Astrocyte (in vitro differentiated cells and primary cell): ENCODE measurements at regions not wholly inside any gene's neighbourhood (a gene's known extent, or its start where the extent isn't known, plus 50 kb on each side); places are given as distances from the start of the nearest gene placed in this dataset.

ENCODE experiments used
- DNase-seq: peaks from one replicate; pipeline ENCODE4 v3.0.0-alpha.2; 2010; ENCODE audit warnings: low read depth
- FAIRE-seq: peaks from 2 replicates; lab custom pipeline; 2011; peaks lifted over from hg19 to GRCh38; lab: Jason Lieb, UNC
- H2AFZ ChIP-seq: 2 replicates; pipeline ENCODE4 v1.6.0; 2012; ENCODE audit warnings: low read depth, low read length, inconsistent platforms
- H3K27ac ChIP-seq: 2 replicates; pipeline ENCODE4 v1.5.1; 2011; ENCODE audit warnings: low read depth, low read length, inconsistent platforms
- H3K27me3 ChIP-seq: 2 replicates; pipeline ENCODE4 v1.6.0; 2011; ENCODE audit warnings: low read length, inconsistent platforms; ENCODE audit not compliant: insufficient read depth
- H3K36me3 ChIP-seq: 2 replicates; pipeline ENCODE4 v1.5.1; 2011; ENCODE audit warnings: low read length, inconsistent platforms; ENCODE audit not compliant: insufficient read depth
- H3K4me1 ChIP-seq: 2 replicates; pipeline ENCODE4 v1.5.1; 2011; ENCODE audit warnings: low read length, inconsistent platforms; ENCODE audit not compliant: insufficient read depth
- H3K4me2 ChIP-seq: 2 replicates; pipeline ENCODE4 v1.6.0; 2012; ENCODE audit warnings: low read length, inconsistent platforms
- H3K4me3 ChIP-seq: 2 replicates; pipeline ENCODE4 v1.5.1; 2011; ENCODE audit warnings: low read depth, mild to moderate bottlenecking, low read length, inconsistent platforms; ENCODE audit not compliant: insufficient read depth
- H3K79me2 ChIP-seq: 2 replicates; pipeline ENCODE4 v1.6.0; 2012; ENCODE audit warnings: mild to moderate bottlenecking, low read length, inconsistent platforms; ENCODE audit not compliant: insufficient read depth
- H3K9ac ChIP-seq: 2 replicates; pipeline ENCODE4 v1.6.0; 2012; ENCODE audit warnings: mild to moderate bottlenecking, low read length, inconsistent platforms
- H3K9me3 ChIP-seq: 2 replicates; pipeline ENCODE4 v1.5.1; 2012; ENCODE audit warnings: low read depth, mild to moderate bottlenecking, low read length, inconsistent platforms; ENCODE audit not compliant: insufficient read depth
- H4K20me1 ChIP-seq: 2 replicates; pipeline ENCODE4 v1.6.0; 2012; ENCODE audit warnings: low read length, inconsistent platforms; ENCODE audit not compliant: insufficient read depth
- H3K27ac Mint-ChIP-seq: one replicate; pipeline ENCODE4 v1.8.0; 2021; ENCODE audit warnings: mild to moderate bottlenecking, mixed read lengths; ENCODE audit not compliant: unreplicated experiment
- H3K27me3 Mint-ChIP-seq: one replicate; pipeline ENCODE4 v1.8.0; 2021; ENCODE audit warnings: low read depth, mixed read lengths; ENCODE audit not compliant: unreplicated experiment
- H3K36me3 Mint-ChIP-seq: one replicate; pipeline ENCODE4 v1.8.0; 2021; ENCODE audit warnings: low read depth, mixed read lengths; ENCODE audit not compliant: unreplicated experiment
- H3K4me1 Mint-ChIP-seq: one replicate; pipeline ENCODE4 v1.8.0; 2021; ENCODE audit warnings: low read depth, mixed read lengths; ENCODE audit not compliant: unreplicated experiment
- H3K4me3 Mint-ChIP-seq: one replicate; pipeline ENCODE4 v1.8.0; 2021; ENCODE audit warnings: mild to moderate bottlenecking, moderate library complexity, mixed read lengths; ENCODE audit not compliant: unreplicated experiment
- H3K9me3 Mint-ChIP-seq: one replicate; pipeline ENCODE4 v1.8.0; 2021; ENCODE audit warnings: mild to moderate bottlenecking, mixed read lengths; ENCODE audit not compliant: unreplicated experiment
- CTCF ChIP-seq: IDR thresholded peaks from 2 replicates; pipeline ENCODE4 v1.5.1; 2011; ENCODE audit warnings: low read depth, mild to moderate bottlenecking, inconsistent platforms, low read length, moderate library complexity; ENCODE audit not compliant: insufficient read depth
- EZH2 ChIP-seq: IDR thresholded peaks from 2 replicates; pipeline ENCODE4 v1.6.1; 2012; ENCODE audit warnings: mild to moderate bottlenecking, low read length, inconsistent platforms; ENCODE audit not compliant: insufficient read depth

GRCh38 chr2:184312970-184313369 lies 285.4 kb upstream of the ZNF804A start:
- Histone ChIP-seq H3K27me3 (no peaks in the 10 kb centered on the region), H3K4me1 (no peaks in the 10 kb centered on the region), H3K36me3 (no peaks in the 10 kb centered on the region), H3K9me3 (no peaks in the 10 kb centered on the region), H3K27ac (no peak overlapping the region), H3K4me3 (no peak overlapping the region), H3K79me2 (no peaks in the 10 kb centered on the region), H3K4me2 (no peak overlapping the region), H4K20me1 (no peaks in the 10 kb centered on the region), H3K9ac (no peak overlapping the region), H2AFZ (no peak overlapping the region)
- Mint-ChIP-seq H3K4me3 (no peak overlapping the region), H3K36me3 (no peaks in the 10 kb centered on the region), H3K4me1 (peaks cover 4% of the 10 kb centered on the region), H3K27me3 (no peaks in the 10 kb centered on the region), H3K9me3 (no peaks in the 10 kb centered on the region), H3K27ac (no peak overlapping the region)
- TF ChIP-seq CTCF (no peak), EZH2 (no peak)
- DNase-seq (no peak), FAIRE-seq (no peak)

DNA sequence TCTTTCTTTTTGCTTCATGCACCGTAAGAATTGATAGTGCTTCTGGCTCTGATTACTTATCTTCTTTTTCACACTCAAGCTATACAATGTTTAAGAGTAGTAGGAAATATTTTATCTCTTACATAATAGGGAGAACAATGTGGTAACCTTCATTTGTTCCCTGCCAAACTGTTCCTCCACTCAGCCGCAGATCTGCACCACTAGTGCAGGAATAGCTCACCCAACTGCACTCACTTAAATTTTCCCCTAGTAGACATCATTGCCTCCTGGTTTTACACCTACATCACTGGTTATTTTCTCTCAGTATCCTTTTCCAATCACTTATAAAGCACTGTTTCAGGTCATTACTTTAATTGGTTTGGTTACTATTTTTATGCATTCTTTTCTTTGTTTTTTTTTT lies 283.5 kb upstream of the ZNF804A start:
- TF ChIP-seq CTCF (no peak), EZH2 (no peak)
- Histone ChIP-seq H3K4me3 (no peak overlapping the region), H3K9ac (no peak overlapping the region), H3K36me3 (no peaks in the 10 kb centered on the region), H3K4me2 (no peak overlapping the region), H4K20me1 (no peaks in the 10 kb centered on the region), H3K79me2 (no peaks in the 10 kb centered on the region), H3K4me1 (no peaks in the 10 kb centered on the region), H2AFZ (no peak overlapping the region), H3K27me3 (no peaks in the 10 kb centered on the region), H3K27ac (no peak overlapping the region), H3K9me3 (no peaks in the 10 kb centered on the region)
- Mint-ChIP-seq H3K36me3 (no peaks in the 10 kb centered on the region), H3K9me3 (no peaks in the 10 kb centered on the region), H3K4me3 (no peak overlapping the region), H3K27me3 (no peaks in the 10 kb centered on the region), H3K4me1 (peaks cover 4% of the 10 kb centered on the region), H3K27ac (no peak overlapping the region)
- DNase-seq (no peak), FAIRE-seq (no peak)

DNA sequence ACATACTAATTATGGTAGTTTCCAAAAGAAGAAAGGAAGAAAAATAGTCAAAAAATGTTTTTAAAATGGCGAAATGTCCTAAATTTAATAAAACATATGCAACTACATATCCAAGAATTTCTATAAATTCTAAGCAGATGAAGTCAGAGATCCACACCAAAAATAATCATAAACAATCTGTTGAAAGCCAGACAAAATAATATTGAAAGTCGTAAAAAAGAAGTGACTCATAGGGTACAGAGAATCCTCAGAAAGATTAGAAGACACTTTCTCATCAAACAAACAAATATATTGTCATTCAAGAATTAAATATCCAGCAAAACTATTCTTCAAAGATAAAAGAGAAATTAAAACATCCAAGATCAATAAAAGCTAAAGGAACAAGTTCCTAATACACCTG lies 281.4 kb upstream of the ZNF804A start:
- no peak for FAIRE-seq
- no peak overlapping the region for H3K9ac ChIP-seq
- no peak overlapping the region for H3K4me3 Mint-ChIP-seq
- H3K36me3 Mint-ChIP-seq = no peaks in the 10 kb centered on the region
- H2AFZ ChIP-seq = no peak overlapping the region
- no peaks in the 10 kb centered on the region for H3K36me3 ChIP-seq
- DNase-seq = no peak
- no peak for TF ChIP-seq CTCF
- no peaks in the 10 kb centered on the region for H3K27me3 ChIP-seq
- H3K4me1 ChIP-seq = no peaks in the 10 kb centered on the region
- no peaks in the 10 kb centered on the region for H3K27me3 Mint-ChIP-seq
- no peaks in the 10 kb centered on the region for H3K9me3 ChIP-seq
- peaks cover 4% of the 10 kb centered on the region for H3K4me1 Mint-ChIP-seq
- H3K27ac Mint-ChIP-seq = no peak overlapping the region
- H3K4me3 ChIP-seq = no peak overlapping the region
- H3K9me3 Mint-ChIP-seq = no peaks in the 10 kb centered on the region
- no peaks in the 10 kb centered on the region for H3K79me2 ChIP-seq
- no peaks in the 10 kb centered on the region for H4K20me1 ChIP-seq
- H3K27ac ChIP-seq = no peak overlapping the region
- no peak overlapping the region for H3K4me2 ChIP-seq
